ENCODE measurements at regions not wholly inside any gene's neighbourhood (a gene's known extent, or its start where the extent isn't known, plus 50 kb on each side); places are given as distances from the start of the nearest gene placed in this dataset.

GRCh38 chr2:8619071-8619470 is 62.8 kb upstream of the ID2 start:
- no peak overlapping the region for H3K9ac ChIP-seq
- no peaks in the 10 kb centered on the region for H4K20me1 ChIP-seq (ENCODE audit: insufficient read depth)
- H3K4me3 ChIP-seq (IDR thresholded peaks at IDR 0.05; ENCODE audit: insufficient read depth, low read depth, low read length) = no peak overlapping the region
- H3K4me2 ChIP-seq = no peak overlapping the region
- no peak for TF ChIP-seq CTCF (conservative IDR thresholded peaks at IDR 0.05; ENCODE audit: low read depth, low read length)
- no peak overlapping the region for H3K27ac ChIP-seq
- H2AFZ ChIP-seq (ENCODE audit: low read depth) = no peak overlapping the region
- no peaks in the 10 kb centered on the region for H3K4me1 ChIP-seq (ENCODE audit: low read depth, poor library complexity, severe bottlenecking)
- H3K27me3 ChIP-seq (ENCODE audit: insufficient read depth, low read depth) = no peaks in the 10 kb centered on the region
- H3K79me2 ChIP-seq (ENCODE audit: insufficient read depth, low read depth) = no peaks in the 10 kb centered on the region
- no peaks in the 10 kb centered on the region for H3K36me3 ChIP-seq (ENCODE audit: insufficient read depth)

- H3K9ac ChIP-seq = no peak overlapping the region
- no peaks in the 10 kb centered on the region for H3K36me3 ChIP-seq (ENCODE audit: insufficient read depth)
- H3K79me2 ChIP-seq (ENCODE audit: insufficient read depth, low read depth) = no peaks in the 10 kb centered on the region
- H3K4me2 ChIP-seq = no peak overlapping the region
- no peak overlapping the region for H3K4me3 ChIP-seq (IDR thresholded peaks at IDR 0.05; ENCODE audit: insufficient read depth, low read depth, low read length)
- no peaks in the 10 kb centered on the region for H3K27me3 ChIP-seq (ENCODE audit: insufficient read depth, low read depth)
- no peaks in the 10 kb centered on the region for H3K4me1 ChIP-seq (ENCODE audit: low read depth, poor library complexity, severe bottlenecking)
- H2AFZ ChIP-seq (ENCODE audit: low read depth) = no peak overlapping the region
- TF ChIP-seq CTCF (conservative IDR thresholded peaks at IDR 0.05; ENCODE audit: low read depth, low read length) = no peak
- H3K27ac ChIP-seq = no peak overlapping the region
- H4K20me1 ChIP-seq (ENCODE audit: insufficient read depth) = no peaks in the 10 kb centered on the region
These were observed 61.1 kb upstream of the ID2 start for GRCh38 chr2:8620611-8621382.

GRCh38 chr2:8622199-8622911 is 59.5 kb upstream of the ID2 start:
- no peaks in the 10 kb centered on the region for H3K27me3 ChIP-seq (ENCODE audit: insufficient read depth, low read depth)
- H4K20me1 ChIP-seq (ENCODE audit: insufficient read depth) = no peaks in the 10 kb centered on the region
- H3K36me3 ChIP-seq (ENCODE audit: insufficient read depth) = no peaks in the 10 kb centered on the region
- H3K9ac ChIP-seq = no peak overlapping the region
- H3K27ac ChIP-seq = no peak overlapping the region
- no peak overlapping the region for H3K4me2 ChIP-seq
- no peak overlapping the region for H2AFZ ChIP-seq (ENCODE audit: low read depth)
- H3K4me1 ChIP-seq (ENCODE audit: low read depth, poor library complexity, severe bottlenecking) = no peaks in the 10 kb centered on the region
- no peak for TF ChIP-seq CTCF (conservative IDR thresholded peaks at IDR 0.05; ENCODE audit: low read depth, low read length)
- no peak overlapping the region for H3K4me3 ChIP-seq (IDR thresholded peaks at IDR 0.05; ENCODE audit: insufficient read depth, low read depth, low read length)
- H3K79me2 ChIP-seq (ENCODE audit: insufficient read depth, low read depth) = no peaks in the 10 kb centered on the region

- H3K4me1 ChIP-seq (ENCODE audit: low read depth, poor library complexity, severe bottlenecking) = no peaks in the 10 kb centered on the region
- H3K36me3 ChIP-seq (ENCODE audit: insufficient read depth) = no peaks in the 10 kb centered on the region
- H2AFZ ChIP-seq (ENCODE audit: low read depth) = no peak overlapping the region
- no peak overlapping the region for H3K27ac ChIP-seq
- H3K4me2 ChIP-seq = no peak overlapping the region
- no peak for TF ChIP-seq CTCF (conservative IDR thresholded peaks at IDR 0.05; ENCODE audit: low read depth, low read length)
- no peak overlapping the region for H3K4me3 ChIP-seq (IDR thresholded peaks at IDR 0.05; ENCODE audit: insufficient read depth, low read depth, low read length)
- H3K27me3 ChIP-seq (ENCODE audit: insufficient read depth, low read depth) = no peaks in the 10 kb centered on the region
- no peaks in the 10 kb centered on the region for H3K79me2 ChIP-seq (ENCODE audit: insufficient read depth, low read depth)
- no peaks in the 10 kb centered on the region for H4K20me1 ChIP-seq (ENCODE audit: insufficient read depth)
- no peak overlapping the region for H3K9ac ChIP-seq
These were observed 58.9 kb upstream of the ID2 start for GRCh38 chr2:8622924-8623465.

Measured in KMS-11 (cell line).